ENCODE measurements at regions not wholly inside any gene's neighbourhood (a gene's known extent, or its start where the extent isn't known, plus 50 kb on each side); places are given as distances from the start of the nearest gene placed in this dataset.

GRCh38 chr7:24390376-24391157 is 106.6 kb downstream of the NPY start:
- TF ChIP-seq CTCF (IDR thresholded peaks at IDR 0.05) (no peak), POLR2A (IDR thresholded peaks at IDR 0.05) (no peak)
